ENCODE measurements at regions not wholly inside any gene's neighbourhood (a gene's known extent, or its start where the extent isn't known, plus 50 kb on each side); places are given as distances from the start of the nearest gene placed in this dataset.

DNA sequence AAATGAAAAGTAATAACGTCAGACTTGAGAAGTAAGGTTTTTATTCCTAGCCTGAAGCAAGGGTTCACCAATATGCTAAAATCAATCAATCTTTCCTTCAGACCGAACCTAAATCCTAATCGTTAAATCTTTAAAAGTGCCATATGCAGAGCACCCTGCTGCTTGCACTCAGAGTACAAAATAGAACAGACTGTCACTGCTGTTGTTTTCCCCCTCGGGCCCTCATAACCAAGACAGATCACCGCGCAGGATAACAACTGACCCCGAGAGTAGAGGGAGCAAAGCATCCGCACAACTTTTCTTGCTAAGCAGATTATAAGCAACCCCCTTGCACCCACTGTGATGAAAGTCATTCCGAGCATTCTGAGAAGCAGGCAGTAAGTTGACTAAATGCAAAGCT lies 550.9 kb upstream of the NDST4 start:
- no peaks in the 10 kb centered on the region for H3K36me3 ChIP-seq (replicated peaks)
- in situ Hi-C loops (cut with MboI; ENCODE audit: low sequenced_read_pairs): no loop called here
- peaks cover 18% of the 10 kb centered on the region for H3K4me1 ChIP-seq
- DNase-seq (ENCODE audit: low spot score in 2 of 2): peak; percentile 57 to 62
- no peak overlapping the region for H3K4me3 ChIP-seq
- H3K27me3 ChIP-seq (ENCODE audit: low read depth): no peaks in the 10 kb centered on the region
- no peaks in the 10 kb centered on the region for H3K9me3 ChIP-seq

DNA sequence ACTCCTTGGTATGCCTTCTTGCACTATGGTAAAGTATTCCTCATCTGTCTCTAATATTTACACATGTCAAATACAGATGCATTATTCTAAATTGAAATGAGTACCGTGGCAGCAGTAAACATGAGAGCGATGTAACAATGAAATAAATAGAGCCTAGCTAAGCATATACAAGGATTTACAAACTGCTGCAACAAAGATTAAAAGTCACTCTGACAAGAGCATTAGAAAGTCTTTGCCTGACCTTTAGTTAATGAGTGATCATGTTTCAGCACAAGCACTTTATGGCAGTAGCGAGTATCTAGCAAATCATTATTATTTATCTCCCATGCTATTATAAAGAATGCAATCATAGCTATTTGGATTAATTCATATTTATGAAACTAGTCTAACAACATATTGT lies 547.0 kb upstream of the NDST4 start:
- no peaks in the 10 kb centered on the region for H3K27me3 ChIP-seq (ENCODE audit: low read depth)
- no peaks in the 10 kb centered on the region for H3K36me3 ChIP-seq (replicated peaks)
- in situ Hi-C loops (cut with MboI; ENCODE audit: low sequenced_read_pairs): no loop called here
- H3K4me3 ChIP-seq: no peak overlapping the region
- peak in 1 of 2 experiments; percentile 19 for DNase-seq (ENCODE audit: low spot score in 2 of 2)
- 0 out of 2 replicates have a peak, but pooled peaks cover 15% of the 10 kb centered on the region for H3K4me1 ChIP-seq
- no peaks in the 10 kb centered on the region for H3K9me3 ChIP-seq

DNA sequence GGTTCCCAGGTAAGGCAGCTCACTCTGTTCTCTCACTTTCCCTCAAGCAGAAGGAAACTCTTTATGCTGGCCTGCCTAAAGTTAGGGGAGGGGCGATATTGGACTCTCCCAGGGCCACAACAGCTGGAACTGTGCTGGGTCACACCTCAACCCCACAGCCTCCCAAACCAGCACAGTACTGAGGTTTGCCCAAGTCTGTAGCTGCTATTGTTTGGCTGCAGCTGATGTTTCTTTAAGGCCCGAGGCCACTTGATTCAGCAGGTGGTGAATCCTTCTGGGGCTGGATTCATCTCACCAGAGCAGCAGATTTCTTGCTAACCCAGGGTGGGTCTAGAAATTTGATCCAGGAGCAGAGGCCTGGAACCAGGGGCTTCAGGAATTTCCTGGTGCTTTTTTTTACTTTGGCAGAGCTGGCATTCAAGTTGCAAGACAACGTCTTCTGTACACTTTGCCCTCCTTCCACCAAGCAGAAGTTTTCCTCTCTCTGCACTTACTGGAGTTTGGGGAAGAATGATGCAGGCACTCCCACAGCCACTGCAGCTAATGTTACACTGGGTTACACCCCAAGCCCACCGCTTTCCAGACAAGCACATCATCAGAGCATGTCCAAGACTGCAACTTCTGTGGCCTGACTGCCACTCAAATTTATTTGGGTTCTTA lies 544.7 kb upstream of the NDST4 start:
- no peak overlapping the region for H3K4me3 ChIP-seq
- H3K9me3 ChIP-seq: no peaks in the 10 kb centered on the region
- in situ Hi-C loops (cut with MboI; ENCODE audit: low sequenced_read_pairs): no loop called here
- no peaks in the 10 kb centered on the region for H3K36me3 ChIP-seq (replicated peaks)
- no peak for DNase-seq (ENCODE audit: low spot score in 2 of 2)
- 0 out of 2 replicates have a peak, but pooled peaks cover 4% of the 10 kb centered on the region for H3K4me1 ChIP-seq
- no peaks in the 10 kb centered on the region for H3K27me3 ChIP-seq (ENCODE audit: low read depth)

DNA sequence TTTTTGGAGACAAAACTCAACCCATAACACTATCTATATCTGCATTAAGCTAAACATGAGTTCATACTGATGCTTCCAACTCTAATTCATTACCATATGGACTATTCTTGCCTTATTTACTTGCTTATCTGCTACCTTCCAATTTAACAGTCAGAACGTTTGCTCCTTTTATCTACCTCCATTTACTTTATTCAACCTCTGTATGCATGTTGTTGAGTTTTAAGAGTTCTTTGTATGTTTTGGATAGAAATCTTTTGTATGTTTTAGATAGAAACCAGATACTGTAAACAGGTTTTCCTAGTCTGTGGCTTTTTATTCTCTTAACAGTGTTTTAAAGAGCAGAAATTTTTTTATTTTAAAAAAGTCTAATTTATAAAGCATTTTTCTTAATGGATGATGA lies 542.2 kb upstream of the NDST4 start:
- Histone ChIP-seq H3K36me3 (replicated peaks) (no peaks in the 10 kb centered on the region), H3K9me3 (no peaks in the 10 kb centered on the region), H3K27me3 (ENCODE audit: low read depth) (no peaks in the 10 kb centered on the region), H3K4me1 (0 out of 2 replicates have a peak, but pooled peaks cover 4% of the 10 kb centered on the region), H3K4me3 (no peak overlapping the region)
- in situ Hi-C loops (cut with MboI; ENCODE audit: low sequenced_read_pairs): no loop called here
- DNase-seq (ENCODE audit: low spot score in 2 of 2): no peak

DNA sequence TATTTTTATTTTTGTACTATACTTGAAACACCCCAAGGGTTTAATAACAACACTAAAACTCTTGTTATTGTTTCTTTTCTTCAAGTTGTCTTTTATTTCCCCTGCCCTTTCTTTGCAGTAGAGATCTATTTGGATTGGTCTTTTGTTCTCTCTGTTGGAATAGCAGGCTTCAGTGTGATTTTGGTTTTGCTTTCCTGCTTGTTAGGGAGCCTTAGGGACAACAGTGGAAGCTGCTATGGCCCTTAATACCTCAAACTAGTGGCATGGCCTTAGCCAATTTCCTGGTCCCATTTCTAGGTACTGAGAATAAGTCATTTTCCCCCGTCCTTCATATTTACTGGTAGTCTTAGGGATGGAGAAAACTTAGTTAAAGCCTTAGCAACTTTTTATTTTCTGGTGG lies 535.4 kb upstream of the NDST4 start:
- peak in 1 of 2 experiments; percentile 33 for DNase-seq (ENCODE audit: low spot score in 2 of 2)
- Histone ChIP-seq H3K9me3 (no peaks in the 10 kb centered on the region), H3K27me3 (ENCODE audit: low read depth) (no peaks in the 10 kb centered on the region), H3K4me1 (no peaks in the 10 kb centered on the region; the same call in 1 of the 2 replicates), H3K36me3 (replicated peaks) (no peaks in the 10 kb centered on the region), H3K4me3 (no peak overlapping the region)
- in situ Hi-C loops (cut with MboI; ENCODE audit: low sequenced_read_pairs): no loop called here

DNA sequence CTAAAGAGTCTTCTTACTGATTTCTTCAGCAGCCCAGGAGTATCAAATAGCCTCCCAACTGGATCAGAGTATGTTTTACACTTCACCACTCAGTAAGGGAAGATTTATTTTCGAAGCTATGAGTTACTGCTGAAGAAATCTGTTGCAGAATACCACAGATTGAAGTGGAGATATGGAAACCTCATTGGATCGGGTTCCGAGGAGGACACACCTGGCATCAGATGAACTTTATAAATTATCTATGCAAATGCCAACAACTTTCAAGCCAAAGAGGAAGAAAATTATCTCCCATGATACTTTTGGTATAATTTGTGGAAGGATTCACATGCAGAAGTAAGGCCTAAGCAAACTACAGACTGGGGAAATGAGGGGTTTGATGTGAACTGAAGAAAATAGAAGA lies 515.9 kb upstream of the NDST4 start:
- H3K4me3 ChIP-seq: no peak overlapping the region
- H3K36me3 ChIP-seq (replicated peaks): no peaks in the 10 kb centered on the region
- no peaks in the 10 kb centered on the region for H3K27me3 ChIP-seq (ENCODE audit: low read depth)
- no peaks in the 10 kb centered on the region for H3K4me1 ChIP-seq
- in situ Hi-C loops (cut with MboI; ENCODE audit: low sequenced_read_pairs): no loop called here
- no peak for DNase-seq (ENCODE audit: low spot score in 2 of 2)
- no peaks in the 10 kb centered on the region for H3K9me3 ChIP-seq

DNA sequence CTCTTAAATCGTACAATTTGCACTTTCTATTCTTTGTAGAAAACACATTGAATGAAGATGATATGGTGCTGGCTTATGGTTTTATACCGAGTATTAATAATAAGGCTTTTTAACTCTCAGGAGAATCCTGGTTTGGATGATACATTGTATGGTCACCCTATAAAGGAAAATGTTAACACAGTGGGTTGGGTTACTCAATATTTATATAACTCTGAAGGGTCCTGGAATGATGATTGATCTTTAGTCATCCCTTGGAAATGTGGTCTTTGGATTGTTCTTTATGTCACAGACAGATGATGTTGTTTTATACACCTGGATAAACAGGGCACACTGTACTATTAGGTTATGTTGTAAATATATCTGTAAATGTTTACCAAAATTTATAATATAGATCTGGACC lies 496.2 kb upstream of the NDST4 start:
- Histone ChIP-seq H3K9me3 (no peaks in the 10 kb centered on the region), H3K4me3 (no peak overlapping the region), H3K27me3 (ENCODE audit: low read depth) (no peaks in the 10 kb centered on the region), H3K4me1 (no peaks in the 10 kb centered on the region), H3K36me3 (replicated peaks) (no peaks in the 10 kb centered on the region)
- DNase-seq (ENCODE audit: low spot score in 2 of 2): no peak
- in situ Hi-C loops (cut with MboI; ENCODE audit: low sequenced_read_pairs): no loop called here

DNA sequence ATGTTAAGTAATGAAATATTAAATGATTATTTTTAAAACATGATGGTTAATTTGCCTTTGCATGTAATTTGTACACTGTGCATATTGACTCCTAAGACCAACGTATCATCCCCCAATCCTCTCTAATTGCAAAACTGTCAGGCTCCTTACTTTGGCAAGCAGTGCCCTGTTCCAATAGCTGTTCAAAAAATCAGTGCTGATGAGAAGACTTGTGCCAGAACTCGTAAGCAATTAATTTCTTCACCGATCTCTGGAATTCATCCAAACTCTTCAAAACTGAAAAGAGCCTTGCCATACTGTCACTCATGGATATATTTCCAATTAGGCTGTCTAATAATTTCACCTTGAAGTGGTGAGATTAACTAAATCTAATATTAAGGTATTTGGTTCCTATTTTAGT lies 493.9 kb upstream of the NDST4 start:
- H3K4me3 ChIP-seq: no peak overlapping the region
- no peak for DNase-seq (ENCODE audit: low spot score in 2 of 2)
- no peaks in the 10 kb centered on the region for H3K27me3 ChIP-seq (ENCODE audit: low read depth)
- in situ Hi-C loops (cut with MboI; ENCODE audit: low sequenced_read_pairs): no loop called here
- H3K4me1 ChIP-seq: no peaks in the 10 kb centered on the region
- H3K9me3 ChIP-seq: no peaks in the 10 kb centered on the region
- no peaks in the 10 kb centered on the region for H3K36me3 ChIP-seq (replicated peaks)

DNA sequence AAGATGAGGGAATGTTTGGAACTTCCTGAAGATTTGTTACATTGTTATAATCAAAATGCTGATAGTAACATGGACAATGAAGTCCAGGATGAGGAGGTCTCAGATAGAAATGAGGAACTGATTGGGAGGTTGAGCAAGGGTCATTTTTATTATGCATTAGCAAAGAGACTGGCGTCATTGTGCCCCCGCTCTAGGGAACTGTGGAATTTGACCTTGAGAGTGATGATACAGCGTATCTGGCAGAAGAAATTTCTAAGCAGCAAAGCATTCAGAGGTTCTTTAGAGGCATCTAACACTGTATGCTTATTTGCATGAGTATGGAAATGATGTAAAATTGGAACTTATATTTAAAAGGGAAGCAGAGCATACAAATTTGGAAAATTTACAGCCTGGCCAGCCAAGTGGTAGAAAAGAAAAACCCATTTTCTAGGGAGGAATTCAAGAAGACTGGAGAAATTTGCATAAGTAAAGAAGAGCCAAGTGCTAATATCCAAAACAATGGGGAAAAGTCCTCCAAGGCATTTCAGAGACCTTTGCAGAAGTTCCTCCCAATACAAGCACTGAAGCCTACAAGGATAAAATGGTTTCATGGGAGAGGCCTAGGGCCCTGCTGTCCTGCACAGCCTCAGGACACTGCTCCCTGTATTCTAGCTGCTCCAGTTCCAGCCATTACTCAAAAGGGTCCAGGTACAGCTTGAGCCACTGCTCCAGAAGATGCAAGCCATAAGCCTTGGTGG lies 483.0 kb upstream of the NDST4 start:
- Histone ChIP-seq H3K27me3 (ENCODE audit: low read depth) (no peaks in the 10 kb centered on the region), H3K4me1 (peaks cover 14% of the 10 kb centered on the region), H3K36me3 (replicated peaks) (no peaks in the 10 kb centered on the region; the same call in 1 of the 2 replicates), H3K4me3 (no peak overlapping the region), H3K9me3 (peaks cover 3% of the 10 kb centered on the region; the same call in 1 of the 2 replicates)
- DNase-seq (ENCODE audit: low spot score in 2 of 2): peak; percentile 59 to 89
- in situ Hi-C loops (cut with MboI; ENCODE audit: low sequenced_read_pairs): no loop called here

DNA sequence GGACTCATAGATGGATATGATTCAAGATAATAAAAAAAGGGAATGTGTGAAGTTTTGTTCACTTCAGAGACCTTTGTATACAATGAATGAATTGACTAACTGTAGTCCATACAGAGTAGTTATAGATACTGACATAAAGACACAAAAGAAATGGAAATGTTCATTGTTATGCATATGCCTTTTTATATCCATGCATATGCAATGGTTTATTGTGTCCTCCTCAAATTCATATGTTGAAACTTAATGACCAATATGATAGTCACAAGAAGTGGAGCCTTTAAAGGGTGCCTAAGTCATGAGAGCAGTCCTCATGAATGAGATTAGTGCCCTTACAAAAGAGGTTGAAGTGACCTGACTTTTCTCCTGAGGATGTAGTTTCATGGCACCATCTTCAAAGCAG lies 467.5 kb upstream of the NDST4 start:
- Histone ChIP-seq H3K36me3 (replicated peaks) (no peaks in the 10 kb centered on the region), H3K4me1 (peaks cover 5% of the 10 kb centered on the region), H3K9me3 (no peaks in the 10 kb centered on the region), H3K4me3 (no peak overlapping the region), H3K27me3 (ENCODE audit: low read depth) (no peaks in the 10 kb centered on the region)
- in situ Hi-C loops (cut with MboI; ENCODE audit: low sequenced_read_pairs): no loop called here
- DNase-seq (ENCODE audit: low spot score in 2 of 2): peak; percentile 12 to 91

DNA sequence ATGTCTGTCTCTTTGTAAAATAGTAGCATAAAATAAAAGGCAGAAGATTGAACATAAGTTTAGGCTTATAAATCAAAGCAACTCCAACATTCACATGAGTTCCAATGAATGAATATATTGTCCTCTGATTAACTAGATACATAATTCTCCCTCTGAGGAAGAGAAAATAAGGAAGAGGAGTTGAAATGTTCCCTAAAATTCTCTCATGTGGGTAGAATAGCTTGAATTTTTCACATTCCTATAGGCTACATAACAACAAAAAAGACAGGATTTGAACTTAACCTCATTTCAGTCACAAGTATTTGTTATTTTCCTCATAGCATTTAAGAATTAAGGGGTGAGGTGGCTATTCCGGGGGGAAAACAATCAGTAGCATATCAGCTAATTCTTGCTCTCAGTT lies 462.4 kb upstream of the NDST4 start:
- no peaks in the 10 kb centered on the region for H3K9me3 ChIP-seq
- in situ Hi-C loops (cut with MboI; ENCODE audit: low sequenced_read_pairs): no loop called here
- H3K27me3 ChIP-seq (ENCODE audit: low read depth): no peaks in the 10 kb centered on the region
- no peaks in the 10 kb centered on the region for H3K36me3 ChIP-seq (replicated peaks)
- H3K4me1 ChIP-seq: no peaks in the 10 kb centered on the region; the same call in 1 of the 2 replicates
- no peak overlapping the region for H3K4me3 ChIP-seq
- DNase-seq (ENCODE audit: low spot score in 2 of 2): no peak

DNA sequence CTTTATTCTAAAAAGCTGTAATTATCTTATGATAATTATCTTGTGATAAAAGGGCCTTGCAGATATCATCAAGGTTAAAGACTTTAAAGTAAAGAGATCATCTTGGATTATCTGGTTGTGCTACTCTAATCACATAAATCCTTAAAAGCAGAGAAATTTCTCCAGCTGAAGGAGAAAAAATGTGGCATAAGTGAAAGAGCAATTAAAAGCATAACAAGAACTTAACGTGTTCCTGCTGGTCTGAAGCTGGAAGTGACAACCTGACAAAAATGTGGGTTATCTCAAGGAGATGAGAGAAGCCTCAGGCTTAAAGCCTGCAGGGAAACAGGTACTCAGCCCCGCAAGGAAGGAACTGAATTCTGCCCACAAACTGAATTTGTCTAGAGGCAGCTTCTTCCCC lies 449.1 kb upstream of the NDST4 start:
- Histone ChIP-seq H3K36me3 (replicated peaks) (no peaks in the 10 kb centered on the region), H3K27me3 (ENCODE audit: low read depth) (no peaks in the 10 kb centered on the region), H3K9me3 (no peaks in the 10 kb centered on the region), H3K4me1 (peaks cover 2% of the 10 kb centered on the region; the same call in 1 of the 2 replicates), H3K4me3 (no peak overlapping the region)
- in situ Hi-C loops (cut with MboI; ENCODE audit: low sequenced_read_pairs): no loop called here
- DNase-seq (ENCODE audit: low spot score in 2 of 2): no peak

DNA sequence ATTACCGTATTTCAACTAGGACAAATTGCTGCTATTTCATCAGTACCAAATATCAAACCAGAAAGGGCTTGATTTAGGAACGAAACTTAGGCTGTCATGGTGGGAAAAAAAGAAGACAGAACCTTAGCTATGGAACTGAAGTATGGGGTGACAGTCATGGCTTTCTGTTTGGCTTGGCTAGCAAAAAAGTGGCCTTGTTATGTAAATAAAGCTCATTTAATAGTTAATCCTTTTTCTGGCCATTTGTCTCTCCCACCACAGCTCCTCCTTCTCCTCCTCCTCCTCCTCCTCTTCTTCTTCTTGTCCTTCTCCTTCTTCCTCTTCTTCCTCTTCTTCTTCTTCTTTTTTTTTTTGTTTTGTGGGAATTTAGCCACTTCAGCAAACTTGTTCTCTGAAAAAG lies 434.7 kb upstream of the NDST4 start:
- no peaks in the 10 kb centered on the region for H3K9me3 ChIP-seq
- no peaks in the 10 kb centered on the region for H3K36me3 ChIP-seq (replicated peaks)
- H3K4me3 ChIP-seq: no peak overlapping the region
- peak; percentile 26 to 79 for DNase-seq (ENCODE audit: low spot score in 2 of 2)
- H3K27me3 ChIP-seq (ENCODE audit: low read depth): no peaks in the 10 kb centered on the region
- in situ Hi-C loops (cut with MboI; ENCODE audit: low sequenced_read_pairs): no loop called here
- H3K4me1 ChIP-seq: peaks cover 3% of the 10 kb centered on the region

DNA sequence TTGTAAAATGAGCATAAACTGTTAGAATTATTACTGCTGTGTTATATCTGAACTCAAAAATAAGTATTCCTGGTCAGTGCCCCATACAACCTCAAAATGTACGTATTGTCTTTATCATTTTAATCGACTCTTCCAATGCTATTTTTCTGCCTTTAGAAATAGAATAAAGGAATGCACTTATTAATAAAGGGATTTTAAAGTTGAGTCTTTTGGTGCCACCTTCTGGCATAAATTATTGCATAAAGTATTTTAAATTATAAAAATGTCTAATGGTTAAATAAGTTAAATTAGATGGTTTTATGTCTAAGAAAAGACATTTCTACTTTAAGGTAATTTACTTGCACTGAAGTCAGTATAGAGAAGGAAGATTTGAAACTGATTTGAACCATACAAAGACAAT lies 424.0 kb upstream of the NDST4 start:
- in situ Hi-C loops (cut with MboI; ENCODE audit: low sequenced_read_pairs): no loop called here
- H3K4me3 ChIP-seq: no peak overlapping the region
- H3K36me3 ChIP-seq (replicated peaks): no peaks in the 10 kb centered on the region
- H3K27me3 ChIP-seq (ENCODE audit: low read depth): no peaks in the 10 kb centered on the region
- H3K4me1 ChIP-seq: no peaks in the 10 kb centered on the region
- peak in 1 of 2 experiments; percentile 35 for DNase-seq (ENCODE audit: low spot score in 2 of 2)
- H3K9me3 ChIP-seq: no peaks in the 10 kb centered on the region
